ENCODE measurements at regions not wholly inside any gene's neighbourhood (a gene's known extent, or its start where the extent isn't known, plus 50 kb on each side); places are given as distances from the start of the nearest gene placed in this dataset.

DNA sequence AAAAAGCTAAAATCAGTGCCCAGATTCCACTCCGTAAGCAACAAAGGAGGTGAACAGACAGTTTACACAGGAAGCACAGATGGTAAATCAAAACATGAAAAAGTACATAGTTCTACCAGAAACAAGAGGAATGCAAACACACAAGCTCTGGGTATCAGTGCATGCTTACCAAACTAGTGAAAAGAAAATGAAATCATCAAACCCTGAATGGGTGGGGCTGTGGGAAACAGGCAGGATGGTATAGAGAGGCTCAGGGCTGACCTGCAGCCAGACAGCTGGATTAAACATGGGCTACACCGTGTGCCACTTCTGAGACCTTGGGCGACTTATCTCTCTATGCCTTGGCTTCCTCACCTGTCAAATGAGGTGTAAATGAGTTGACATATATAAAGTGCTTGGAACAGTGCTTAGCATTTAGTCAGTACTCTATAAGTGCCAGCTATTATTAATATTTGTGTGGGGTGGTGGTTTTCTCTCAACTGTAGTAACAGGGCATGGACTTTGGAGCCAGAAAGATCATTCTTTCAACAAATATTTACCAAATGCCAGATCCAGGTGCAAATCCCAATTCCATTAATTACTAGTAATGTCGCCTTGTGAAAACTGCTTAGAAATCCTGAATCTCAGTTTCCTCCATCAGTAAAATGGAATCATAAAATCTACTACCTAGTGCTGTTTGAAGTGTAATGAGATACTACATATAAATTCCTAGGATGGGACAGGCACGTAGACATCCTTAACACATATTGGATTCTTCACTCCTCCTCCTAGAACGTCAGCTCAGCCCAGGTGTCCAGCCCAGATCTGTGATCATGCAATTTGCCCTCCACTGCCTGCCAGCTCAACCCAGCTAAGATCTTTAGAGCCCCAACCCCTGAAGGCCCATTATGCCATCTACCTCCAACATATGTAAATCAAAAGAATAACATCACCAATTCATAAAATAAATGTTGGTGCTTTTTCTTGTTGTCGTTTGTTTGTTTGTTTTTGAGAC is 55.5 kb upstream of the SMAD3 start:
- Mint-ChIP-seq H3K27me3 (peaks cover 3% of the 10 kb centered on the region), H3K4me3 (ENCODE audit: low read depth) (no peak overlapping the region), H3K4me1 (ENCODE audit: low read depth) (peaks cover 13% of the 10 kb centered on the region), H3K36me3 (ENCODE audit: insufficient read depth) (no peaks in the 10 kb centered on the region), H3K27ac (no peak overlapping the region), H3K9me3 (ENCODE audit: low read depth) (no peaks in the 10 kb centered on the region)
- TF ChIP-seq, protein P1, sequence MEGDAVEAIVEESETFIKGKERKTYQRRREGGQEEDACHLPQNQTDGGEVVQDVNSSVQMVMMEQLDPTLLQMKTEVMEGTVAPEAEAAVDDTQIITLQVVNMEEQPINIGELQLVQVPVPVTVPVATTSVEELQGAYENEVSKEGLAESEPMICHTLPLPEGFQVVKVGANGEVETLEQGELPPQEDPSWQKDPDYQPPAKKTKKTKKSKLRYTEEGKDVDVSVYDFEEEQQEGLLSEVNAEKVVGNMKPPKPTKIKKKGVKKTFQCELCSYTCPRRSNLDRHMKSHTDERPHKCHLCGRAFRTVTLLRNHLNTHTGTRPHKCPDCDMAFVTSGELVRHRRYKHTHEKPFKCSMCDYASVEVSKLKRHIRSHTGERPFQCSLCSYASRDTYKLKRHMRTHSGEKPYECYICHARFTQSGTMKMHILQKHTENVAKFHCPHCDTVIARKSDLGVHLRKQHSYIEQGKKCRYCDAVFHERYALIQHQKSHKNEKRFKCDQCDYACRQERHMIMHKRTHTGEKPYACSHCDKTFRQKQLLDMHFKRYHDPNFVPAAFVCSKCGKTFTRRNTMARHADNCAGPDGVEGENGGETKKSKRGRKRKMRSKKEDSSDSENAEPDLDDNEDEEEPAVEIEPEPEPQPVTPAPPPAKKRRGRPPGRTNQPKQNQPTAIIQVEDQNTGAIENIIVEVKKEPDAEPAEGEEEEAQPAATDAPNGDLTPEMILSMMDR (IDR thresholded peaks at IDR 0.05; ENCODE audit: unreplicated experiment): no peak
- DNase-seq (ENCODE audit: low spot score, unreplicated experiment): no peak

- no peak overlapping the region for H3K4me3 Mint-ChIP-seq (ENCODE audit: low read depth)
- H3K9me3 Mint-ChIP-seq (ENCODE audit: low read depth): no peaks in the 10 kb centered on the region
- peaks cover 13% of the 10 kb centered on the region for H3K4me1 Mint-ChIP-seq (ENCODE audit: low read depth)
- peak overlapping the region; percentile 26 for H3K27ac Mint-ChIP-seq
- no peak for DNase-seq (ENCODE audit: low spot score, unreplicated experiment)
- TF ChIP-seq, protein P1 (IDR thresholded peaks at IDR 0.05; ENCODE audit: unreplicated experiment): no peak
- H3K36me3 Mint-ChIP-seq (ENCODE audit: insufficient read depth): no peaks in the 10 kb centered on the region
- peaks cover 2% of the 10 kb centered on the region for H3K27me3 Mint-ChIP-seq
Measured at GRCh38 chr15:67010898-67011616, 54.3 kb upstream of the SMAD3 start.

GRCh38 chr15:67011617-67012005 is 53.8 kb upstream of the SMAD3 start:
- Mint-ChIP-seq H3K27me3 (no peaks in the 10 kb centered on the region), H3K36me3 (ENCODE audit: insufficient read depth) (no peaks in the 10 kb centered on the region), H3K4me1 (ENCODE audit: low read depth) (peaks cover 13% of the 10 kb centered on the region), H3K4me3 (ENCODE audit: low read depth) (no peak overlapping the region), H3K27ac (no peak overlapping the region), H3K9me3 (ENCODE audit: low read depth) (no peaks in the 10 kb centered on the region)
- TF ChIP-seq, protein P1 (IDR thresholded peaks at IDR 0.05; ENCODE audit: unreplicated experiment): no peak
- DNase-seq (ENCODE audit: low spot score, unreplicated experiment): no peak

DNA sequence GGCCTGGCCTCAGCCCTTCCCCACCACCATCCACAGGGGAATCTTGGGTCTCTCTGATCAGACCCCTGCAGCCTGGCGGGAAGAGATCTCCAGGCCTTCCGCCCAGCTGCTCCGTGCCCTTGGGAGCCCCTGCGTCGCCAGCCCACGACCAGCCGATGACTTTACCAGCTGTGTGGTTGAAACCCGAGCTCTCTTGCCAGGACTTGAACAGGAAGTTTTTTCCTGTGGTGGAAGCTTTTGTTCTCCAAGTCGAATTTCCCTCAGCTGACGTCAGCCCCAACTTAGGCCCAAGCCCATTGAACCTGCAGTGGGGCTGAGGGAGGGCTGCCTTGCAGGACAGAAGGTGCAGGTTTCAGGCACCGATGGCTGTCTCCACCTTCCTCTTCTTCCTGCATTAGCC is 51.7 kb upstream of the SMAD3 start:
- H3K27ac Mint-ChIP-seq: peak overlapping the region; percentile 59
- DNase-seq (ENCODE audit: low spot score, unreplicated experiment): no peak
- no peaks in the 10 kb centered on the region for H3K36me3 Mint-ChIP-seq (ENCODE audit: insufficient read depth)

More for the DNA sequence above, 51.7 kb upstream of the SMAD3 start:
- Mint-ChIP-seq H3K4me3 (ENCODE audit: low read depth) (no peak overlapping the region), H3K9me3 (ENCODE audit: low read depth) (no peaks in the 10 kb centered on the region), H3K4me1 (ENCODE audit: low read depth) (peaks cover 13% of the 10 kb centered on the region), H3K27me3 (peaks cover 7% of the 10 kb centered on the region)
- TF ChIP-seq, protein P1 (IDR thresholded peaks at IDR 0.05; ENCODE audit: unreplicated experiment): no peak

Data from progenitor cell of endocrine pancreas (in vitro differentiated cells).